ENCODE measurements at regions not wholly inside any gene's neighbourhood (a gene's known extent, or its start where the extent isn't known, plus 50 kb on each side); places are given as distances from the start of the nearest gene placed in this dataset.

DNA sequence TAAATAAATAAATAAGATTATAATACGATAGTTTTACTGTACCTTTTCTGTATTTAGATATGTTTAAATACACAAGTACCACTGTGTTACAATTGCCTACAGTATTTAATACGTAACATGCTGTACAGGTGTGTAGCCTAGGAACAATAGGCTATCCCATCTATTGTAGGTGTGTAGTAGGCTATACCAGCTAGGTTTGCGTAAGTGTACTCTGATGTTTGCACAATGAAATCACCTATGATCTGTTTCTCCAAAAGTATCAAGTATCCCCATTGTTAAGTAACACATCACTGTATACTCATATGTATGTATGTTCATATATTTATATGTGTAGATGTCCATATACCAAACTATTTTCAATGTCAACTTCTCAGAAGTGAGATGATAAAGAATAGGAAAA is 118.2 kb upstream of the RND3 start:
- Mint-ChIP-seq H3K9me3 (ENCODE audit: low read depth) (no peaks in the 10 kb centered on the region), H3K4me1 (no peaks in the 10 kb centered on the region), H3K27ac (no peak overlapping the region), H3K36me3 (ENCODE audit: low read depth) (no peaks in the 10 kb centered on the region), H3K27me3 (peaks cover 4% of the 10 kb centered on the region), H3K4me3 (no peak overlapping the region)
- DNase-seq (no peak), ATAC-seq (no peak)
- CTCF ChIA-PET: no interaction called here
- intact Hi-C loops (cut with DNase I, micrococcal nuclease): no loop called here
- POLR2A ChIA-PET: no interaction called here

DNA sequence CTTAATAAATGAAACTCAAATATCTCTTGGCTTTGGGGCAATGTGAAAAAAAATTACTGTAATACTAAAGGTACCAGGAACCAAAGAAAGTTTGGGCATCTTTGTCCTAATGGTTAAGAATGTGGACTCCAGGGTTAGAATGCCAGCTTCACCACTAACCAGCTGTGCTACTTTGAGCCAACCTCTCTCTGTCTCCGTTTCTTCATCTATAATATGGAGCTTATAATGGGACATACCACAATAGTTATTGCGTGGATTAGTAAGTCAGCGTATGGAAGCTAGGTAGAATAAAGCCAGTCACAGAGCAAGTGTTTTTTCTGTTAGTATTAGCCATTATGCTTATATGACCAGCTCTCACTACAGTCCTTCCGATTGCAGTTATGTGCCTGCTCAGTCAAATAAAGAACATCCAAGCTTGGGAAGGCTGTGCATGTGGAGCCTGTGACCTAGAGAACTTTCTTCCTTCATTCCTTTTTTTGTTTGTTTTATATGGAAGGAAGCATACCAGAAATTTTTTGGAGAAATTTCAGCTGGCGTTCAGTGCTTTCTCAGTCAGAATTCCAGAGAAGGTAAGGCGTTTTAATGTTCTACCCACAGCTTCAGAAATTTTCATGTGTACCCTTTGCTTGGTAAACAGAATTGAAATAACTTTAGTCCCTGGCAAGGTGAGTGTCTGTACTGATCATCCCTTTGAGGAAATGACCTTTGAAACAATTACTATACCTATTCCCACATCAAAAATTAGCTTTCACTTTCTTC is 114.0 kb upstream of the RND3 start:
- Mint-ChIP-seq H3K4me3 (no peak overlapping the region), H3K4me1 (no peaks in the 10 kb centered on the region), H3K9me3 (ENCODE audit: low read depth) (no peaks in the 10 kb centered on the region), H3K27ac (no peak overlapping the region), H3K36me3 (ENCODE audit: low read depth) (no peaks in the 10 kb centered on the region), H3K27me3 (peaks cover 4% of the 10 kb centered on the region)
- intact Hi-C loops (cut with DNase I, micrococcal nuclease): no loop called here
- ChIA-PET POLR2A (interaction anchor here (0.6 kb wide), 1 partner anchor 267 kb away, joined by 3 read pairs; no protein-coding TSS in a partner anchor), CTCF (interaction anchor here (0.7 to 1.2 kb wide), 3 partner anchors 9 to 126 kb away, joined by 3 to 4 read pairs (median 3); no protein-coding TSS in a partner anchor)
- DNase-seq (no peak), ATAC-seq (no peak)

DNA sequence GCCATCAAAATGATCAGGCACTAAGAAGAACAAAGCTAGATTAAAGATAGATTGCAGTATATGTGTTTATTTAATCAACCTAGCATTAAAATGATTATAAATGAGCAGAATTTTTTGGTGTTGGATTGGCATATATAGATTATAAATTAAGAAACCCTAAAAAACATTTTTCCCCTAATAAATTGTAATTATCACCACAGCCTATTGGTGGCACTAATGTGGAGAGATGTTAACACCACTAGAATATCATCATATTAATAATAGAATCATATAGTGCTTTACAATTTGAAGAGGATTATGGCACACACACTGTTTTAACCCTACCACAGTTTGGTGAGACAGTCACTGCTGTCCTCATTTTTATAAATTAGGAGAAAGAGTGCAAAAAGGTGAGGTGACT is 112.4 kb upstream of the RND3 start:
- CTCF ChIA-PET: interaction anchor here (0.6 kb wide), 1 partner anchor 391 kb away, joined by 3 read pairs; no protein-coding TSS in a partner anchor
- H3K4me3 Mint-ChIP-seq: no peak overlapping the region
- intact Hi-C loops (cut with DNase I, micrococcal nuclease): no loop called here
- no peak overlapping the region for H3K27ac Mint-ChIP-seq
- peaks cover 4% of the 10 kb centered on the region for H3K27me3 Mint-ChIP-seq
- no peaks in the 10 kb centered on the region for H3K36me3 Mint-ChIP-seq (ENCODE audit: low read depth)
- no peaks in the 10 kb centered on the region for H3K4me1 Mint-ChIP-seq
- no peak for ATAC-seq
- POLR2A ChIA-PET: no interaction called here
- no peaks in the 10 kb centered on the region for H3K9me3 Mint-ChIP-seq (ENCODE audit: low read depth)
- DNase-seq: no peak

- DNase-seq (no peak), ATAC-seq (no peak)
- Mint-ChIP-seq H3K4me1 (no peaks in the 10 kb centered on the region), H3K27ac (no peak overlapping the region), H3K36me3 (ENCODE audit: low read depth) (no peaks in the 10 kb centered on the region), H3K27me3 (peaks cover 2% of the 10 kb centered on the region), H3K9me3 (ENCODE audit: low read depth) (no peaks in the 10 kb centered on the region), H3K4me3 (no peak overlapping the region)
- ChIA-PET POLR2A (no interaction called here), CTCF (no interaction called here)
- intact Hi-C loops (cut with DNase I, micrococcal nuclease): no loop called here
Observed at GRCh38 chr2:150598383-150598782, 110.9 kb upstream of the RND3 start.

- Mint-ChIP-seq H3K4me3 (no peak overlapping the region), H3K36me3 (ENCODE audit: low read depth) (no peaks in the 10 kb centered on the region), H3K27ac (no peak overlapping the region), H3K4me1 (no peaks in the 10 kb centered on the region), H3K27me3 (peaks cover 2% of the 10 kb centered on the region), H3K9me3 (ENCODE audit: low read depth) (no peaks in the 10 kb centered on the region)
- ChIA-PET POLR2A (no interaction called here), CTCF (no interaction called here)
- no peak for DNase-seq
- ATAC-seq: no peak
- intact Hi-C loops (cut with DNase I, micrococcal nuclease): no loop called here
Observed at GRCh38 chr2:150595803-150596470, 108.5 kb upstream of the RND3 start.

- CTCF ChIA-PET: no interaction called here
- no peaks in the 10 kb centered on the region for H3K9me3 Mint-ChIP-seq (ENCODE audit: low read depth)
Observed at GRCh38 chr2:150594299-150594698, 106.8 kb upstream of the RND3 start.

GRCh38 chr2:150591496-150592285 is 104.2 kb upstream of the RND3 start:
- Mint-ChIP-seq H3K9me3 (ENCODE audit: low read depth) (no peaks in the 10 kb centered on the region), H3K27ac (no peak overlapping the region), H3K4me1 (no peaks in the 10 kb centered on the region), H3K4me3 (no peak overlapping the region), H3K36me3 (ENCODE audit: low read depth) (no peaks in the 10 kb centered on the region), H3K27me3 (no peaks in the 10 kb centered on the region)
- ChIA-PET POLR2A (no interaction called here), CTCF (interaction anchor here (1.2 kb wide), 1 partner anchor 10 kb away, joined by 4 read pairs; no protein-coding TSS in a partner anchor)
- no peak for ATAC-seq
- intact Hi-C loops (cut with DNase I, micrococcal nuclease): no loop called here
- no peak for DNase-seq

More at GRCh38 chr2:150594299-150594698, 106.8 kb upstream of the RND3 start:
- Mint-ChIP-seq H3K36me3 (ENCODE audit: low read depth) (no peaks in the 10 kb centered on the region), H3K27me3 (no peaks in the 10 kb centered on the region), H3K4me3 (no peak overlapping the region), H3K4me1 (no peaks in the 10 kb centered on the region), H3K27ac (no peak overlapping the region)
- ATAC-seq (no peak), DNase-seq (no peak)
- intact Hi-C loops (cut with DNase I, micrococcal nuclease): no loop called here
- POLR2A ChIA-PET: no interaction called here

- Mint-ChIP-seq H3K27me3 (no peaks in the 10 kb centered on the region), H3K36me3 (ENCODE audit: low read depth) (no peaks in the 10 kb centered on the region), H3K9me3 (ENCODE audit: low read depth) (no peaks in the 10 kb centered on the region), H3K27ac (no peak overlapping the region), H3K4me1 (no peaks in the 10 kb centered on the region), H3K4me3 (no peak overlapping the region)
- no peak for ATAC-seq
- DNase-seq: no peak
- ChIA-PET CTCF (no interaction called here), POLR2A (no interaction called here)
- intact Hi-C loops (cut with DNase I, micrococcal nuclease): no loop called here
Observed at GRCh38 chr2:150589681-150590080, 102.2 kb upstream of the RND3 start.

GRCh38 chr2:150588506-150588870 is 101.0 kb upstream of the RND3 start:
- H3K4me1 Mint-ChIP-seq: no peaks in the 10 kb centered on the region
- no peak overlapping the region for H3K27ac Mint-ChIP-seq
- no peak overlapping the region for H3K4me3 Mint-ChIP-seq
- ChIA-PET POLR2A (no interaction called here), CTCF (no interaction called here)
- no peaks in the 10 kb centered on the region for H3K9me3 Mint-ChIP-seq (ENCODE audit: low read depth)
- intact Hi-C loops (cut with DNase I, micrococcal nuclease): no loop called here
- no peaks in the 10 kb centered on the region for H3K36me3 Mint-ChIP-seq (ENCODE audit: low read depth)
- ATAC-seq: no peak
- DNase-seq: no peak
- no peaks in the 10 kb centered on the region for H3K27me3 Mint-ChIP-seq

- DNase-seq: no peak
- Mint-ChIP-seq H3K27ac (no peak overlapping the region), H3K27me3 (no peaks in the 10 kb centered on the region), H3K36me3 (ENCODE audit: low read depth) (no peaks in the 10 kb centered on the region), H3K4me1 (no peaks in the 10 kb centered on the region), H3K4me3 (no peak overlapping the region), H3K9me3 (ENCODE audit: low read depth) (no peaks in the 10 kb centered on the region)
- CTCF ChIA-PET: interaction anchor here (0.7 kb wide), 1 partner anchor 37 kb away, joined by 3 read pairs; no protein-coding TSS in a partner anchor
- intact Hi-C loops (cut with DNase I, micrococcal nuclease): no loop called here
- no peak for ATAC-seq
- POLR2A ChIA-PET: no interaction called here
Observed at GRCh38 chr2:150587547-150588505, 100.4 kb upstream of the RND3 start.

GRCh38 chr2:150586858-150587257 is 99.4 kb upstream of the RND3 start:
- no peak for ATAC-seq
- Mint-ChIP-seq H3K9me3 (ENCODE audit: low read depth) (no peaks in the 10 kb centered on the region), H3K27me3 (no peaks in the 10 kb centered on the region), H3K4me3 (no peak overlapping the region), H3K4me1 (no peaks in the 10 kb centered on the region), H3K36me3 (ENCODE audit: low read depth) (no peaks in the 10 kb centered on the region), H3K27ac (no peak overlapping the region)
- intact Hi-C loops (cut with DNase I, micrococcal nuclease): no loop called here
- CTCF ChIA-PET: interaction anchor here (0.7 kb wide), 1 partner anchor 38 kb away, joined by 3 read pairs; no protein-coding TSS in a partner anchor
- POLR2A ChIA-PET: no interaction called here
- DNase-seq: no peak

Data from activated CD4-positive, alpha-beta T cell treated with anti-CD3 and anti-CD28 coated beads for 36 hours (primary cell).